ENCODE measurements at regions not wholly inside any gene's neighbourhood (a gene's known extent, or its start where the extent isn't known, plus 50 kb on each side); places are given as distances from the start of the nearest gene placed in this dataset.

DNA sequence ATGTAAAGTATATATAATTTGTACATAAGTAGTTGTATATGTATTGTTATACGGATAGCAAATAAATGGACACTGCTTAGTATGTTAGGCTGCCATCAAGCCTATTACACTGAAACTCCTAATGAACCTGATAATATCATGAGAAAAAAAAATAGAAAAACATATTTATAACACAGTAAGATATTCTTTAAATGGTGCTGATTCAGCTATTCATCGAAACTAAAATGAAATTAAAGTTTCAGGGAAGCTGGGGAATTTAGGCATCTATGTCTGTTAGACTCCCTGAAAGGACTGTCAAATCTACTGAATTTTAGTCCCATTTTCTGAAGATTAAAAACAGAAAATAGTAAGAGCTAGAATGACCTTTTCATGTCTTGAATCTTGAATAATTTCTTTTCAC, 647.1 kb upstream of the PABPC4L start:
- TF ChIP-seq, protein P1, sequence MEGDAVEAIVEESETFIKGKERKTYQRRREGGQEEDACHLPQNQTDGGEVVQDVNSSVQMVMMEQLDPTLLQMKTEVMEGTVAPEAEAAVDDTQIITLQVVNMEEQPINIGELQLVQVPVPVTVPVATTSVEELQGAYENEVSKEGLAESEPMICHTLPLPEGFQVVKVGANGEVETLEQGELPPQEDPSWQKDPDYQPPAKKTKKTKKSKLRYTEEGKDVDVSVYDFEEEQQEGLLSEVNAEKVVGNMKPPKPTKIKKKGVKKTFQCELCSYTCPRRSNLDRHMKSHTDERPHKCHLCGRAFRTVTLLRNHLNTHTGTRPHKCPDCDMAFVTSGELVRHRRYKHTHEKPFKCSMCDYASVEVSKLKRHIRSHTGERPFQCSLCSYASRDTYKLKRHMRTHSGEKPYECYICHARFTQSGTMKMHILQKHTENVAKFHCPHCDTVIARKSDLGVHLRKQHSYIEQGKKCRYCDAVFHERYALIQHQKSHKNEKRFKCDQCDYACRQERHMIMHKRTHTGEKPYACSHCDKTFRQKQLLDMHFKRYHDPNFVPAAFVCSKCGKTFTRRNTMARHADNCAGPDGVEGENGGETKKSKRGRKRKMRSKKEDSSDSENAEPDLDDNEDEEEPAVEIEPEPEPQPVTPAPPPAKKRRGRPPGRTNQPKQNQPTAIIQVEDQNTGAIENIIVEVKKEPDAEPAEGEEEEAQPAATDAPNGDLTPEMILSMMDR (IDR thresholded peaks at IDR 0.05; ENCODE audit: insufficient read depth, low read depth, low read length): no peak
- TF ChIP-seq EZH2 (IDR thresholded peaks at IDR 0.05; ENCODE audit: insufficient read depth, low read length): no peak

Measured in astrocyte (in vitro differentiated cells and primary cell).